GM13976 (cell line): ENCODE measurements at regions not wholly inside any gene's neighbourhood (a gene's known extent, or its start where the extent isn't known, plus 50 kb on each side); places are given as distances from the start of the nearest gene placed in this dataset.

Source experiments
- DNase-seq: peaks from one replicate; pipeline ENCODE4 v3.0.0; 2012; ENCODE audit warnings: low spot score
- in situ Hi-C: fragments of 300-500 bp; cut with MboI; formaldehyde crosslinking; loops from one replicate; pipeline ENCODE4 v1.12.0; 2022; ENCODE audit warnings: low sequenced_read_pairs, mixed read lengths, inconsistent platforms; ENCODE audit not compliant: unreplicated experiment
- TF ChIP-seq, protein P1 (sequence below): IDR thresholded peaks from 2 replicates; pipeline ENCODE4 v1.5.1; 2012; ENCODE audit warnings: borderline replicate concordance, mild to moderate bottlenecking; ENCODE audit not compliant: insufficient read depth; ENCODE audit errors: extremely low read depth, missing control alignments, control extremely low read depth

DNA sequence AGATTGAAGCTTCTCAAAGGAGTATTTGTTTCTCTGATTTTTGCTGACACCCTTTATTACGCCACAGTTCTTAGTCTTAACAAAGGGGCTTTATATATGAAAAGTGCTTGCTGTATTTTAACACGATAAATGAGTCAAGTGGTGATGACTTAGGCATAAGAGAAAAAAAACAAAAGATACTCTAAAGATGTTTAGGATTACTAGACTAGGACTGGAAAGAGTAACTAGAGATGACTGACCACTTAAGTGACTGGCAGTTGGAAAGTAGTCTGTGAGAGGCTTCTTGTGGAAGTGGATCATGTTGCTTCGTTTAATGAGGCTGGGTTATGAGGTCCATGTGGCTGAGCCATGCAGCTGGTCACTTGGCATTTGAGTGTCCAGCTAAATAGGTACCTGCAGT lies 69.4 kb upstream of the ACTBL2 start:
- in situ Hi-C loops, result no loop called here
- DNase-seq, result no peak
- TF ChIP-seq, protein P1, sequence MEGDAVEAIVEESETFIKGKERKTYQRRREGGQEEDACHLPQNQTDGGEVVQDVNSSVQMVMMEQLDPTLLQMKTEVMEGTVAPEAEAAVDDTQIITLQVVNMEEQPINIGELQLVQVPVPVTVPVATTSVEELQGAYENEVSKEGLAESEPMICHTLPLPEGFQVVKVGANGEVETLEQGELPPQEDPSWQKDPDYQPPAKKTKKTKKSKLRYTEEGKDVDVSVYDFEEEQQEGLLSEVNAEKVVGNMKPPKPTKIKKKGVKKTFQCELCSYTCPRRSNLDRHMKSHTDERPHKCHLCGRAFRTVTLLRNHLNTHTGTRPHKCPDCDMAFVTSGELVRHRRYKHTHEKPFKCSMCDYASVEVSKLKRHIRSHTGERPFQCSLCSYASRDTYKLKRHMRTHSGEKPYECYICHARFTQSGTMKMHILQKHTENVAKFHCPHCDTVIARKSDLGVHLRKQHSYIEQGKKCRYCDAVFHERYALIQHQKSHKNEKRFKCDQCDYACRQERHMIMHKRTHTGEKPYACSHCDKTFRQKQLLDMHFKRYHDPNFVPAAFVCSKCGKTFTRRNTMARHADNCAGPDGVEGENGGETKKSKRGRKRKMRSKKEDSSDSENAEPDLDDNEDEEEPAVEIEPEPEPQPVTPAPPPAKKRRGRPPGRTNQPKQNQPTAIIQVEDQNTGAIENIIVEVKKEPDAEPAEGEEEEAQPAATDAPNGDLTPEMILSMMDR, result no peak

DNA sequence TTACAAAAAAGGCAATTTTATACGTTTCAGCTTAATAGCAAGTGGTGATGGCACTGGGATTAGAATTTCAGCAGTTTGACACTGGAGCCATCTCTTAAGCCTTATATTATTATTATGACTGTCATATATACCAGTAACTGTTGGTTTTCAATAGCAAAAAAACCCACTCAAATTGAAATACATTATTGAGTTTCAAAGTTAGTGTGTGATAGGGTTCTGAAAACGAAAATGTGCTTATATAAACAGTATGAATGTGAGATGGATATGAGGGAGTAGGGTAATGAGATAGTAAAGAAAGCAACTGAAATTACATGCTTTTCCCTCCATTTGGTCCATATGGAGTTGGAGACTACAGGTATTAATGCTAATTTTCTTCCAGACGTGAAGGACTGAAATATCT lies 68.6 kb upstream of the ACTBL2 start:
- no peak for DNase-seq
- in situ Hi-C loops, result no loop called here
- TF ChIP-seq, protein P1, result no peak

DNA sequence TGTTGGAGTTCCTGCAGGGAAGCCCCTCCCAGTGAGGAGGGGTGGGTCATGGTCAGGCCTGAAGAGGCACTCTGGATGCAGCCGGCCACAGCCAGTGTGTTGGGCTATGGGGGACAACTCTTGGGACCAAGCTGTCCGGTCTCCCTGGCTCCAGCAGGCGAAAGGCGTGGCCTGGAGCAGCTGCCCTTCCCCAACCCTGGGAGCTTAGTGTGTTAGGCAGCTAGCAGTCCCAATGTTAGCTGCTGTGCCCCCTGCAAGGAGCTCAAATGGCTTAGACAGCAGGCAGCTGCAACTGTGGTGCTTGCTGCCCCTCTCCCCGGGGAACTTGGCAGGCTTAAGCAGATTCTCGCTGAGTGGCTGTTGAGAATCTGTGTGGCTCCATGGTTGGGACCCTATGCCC lies 67.5 kb upstream of the ACTBL2 start:
- in situ Hi-C loops, result no loop called here
- no peak for DNase-seq
- TF ChIP-seq, protein P1, result no peak

DNA sequence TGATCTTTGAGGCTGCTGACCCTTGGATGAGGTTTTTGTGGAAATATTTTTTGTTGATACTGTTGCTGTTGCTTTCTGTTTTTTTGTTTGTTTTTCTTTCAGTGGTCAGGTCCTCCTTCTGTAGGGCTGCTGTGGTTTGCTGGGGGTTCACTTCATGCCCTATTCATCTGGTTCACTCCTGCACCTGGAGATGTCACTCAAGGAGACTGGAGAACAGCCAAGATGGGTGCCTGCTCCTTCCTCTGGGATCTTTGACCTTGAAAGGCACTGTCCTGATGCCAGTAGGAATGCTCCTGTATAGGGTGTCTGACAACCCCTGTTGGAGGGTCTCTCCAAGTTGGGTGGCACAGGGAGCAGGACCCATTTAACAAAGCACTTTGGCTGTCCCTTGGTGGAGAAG lies 67.0 kb upstream of the ACTBL2 start:
- in situ Hi-C loops, result no loop called here
- TF ChIP-seq, protein P1, result no peak

DNA sequence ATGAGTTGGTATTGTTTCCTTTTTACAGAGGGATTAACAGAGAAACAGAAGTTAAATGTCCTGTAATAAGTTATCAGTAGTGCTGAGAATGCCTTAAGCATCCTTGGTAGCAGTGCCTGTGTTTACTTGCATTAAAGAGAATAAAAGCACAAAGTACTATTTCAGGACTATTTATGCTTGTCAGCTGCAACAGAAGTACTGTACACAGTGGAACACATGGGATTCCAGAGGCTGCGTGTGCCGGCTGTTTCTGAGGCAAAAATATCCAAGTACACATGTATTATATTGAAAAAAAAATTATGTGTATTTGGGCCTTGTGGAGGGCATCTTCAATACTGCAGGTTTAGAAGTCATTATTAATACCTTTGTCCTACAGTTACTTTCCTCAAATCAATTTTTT lies 58.2 kb upstream of the ACTBL2 start:
- in situ Hi-C loops, result no loop called here
- DNase-seq, result no peak
- TF ChIP-seq, protein P1, result no peak

More for the DNA sequence above, 67.0 kb upstream of the ACTBL2 start:
- DNase-seq, result no peak

DNA sequence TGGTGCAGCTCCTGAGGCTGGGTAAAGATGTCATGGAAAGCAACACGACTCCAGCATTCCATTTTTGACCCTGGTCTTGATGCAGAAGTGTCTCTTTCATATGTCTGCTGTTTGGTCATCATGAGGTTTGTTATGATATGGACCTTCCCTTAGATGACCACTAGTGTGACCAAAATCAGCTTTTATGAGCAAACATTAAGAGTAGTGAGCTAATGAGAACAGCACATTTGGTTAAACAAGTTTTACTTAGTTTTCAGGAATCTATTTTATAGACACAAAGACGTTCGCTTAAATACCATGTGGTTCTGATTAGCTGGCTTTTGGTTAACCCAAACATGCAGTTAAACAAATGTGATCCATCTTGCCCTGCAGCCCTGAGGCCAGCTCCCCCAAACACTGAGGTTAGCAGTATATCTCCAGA lies 56.7 kb upstream of the ACTBL2 start:
- in situ Hi-C loops, result no loop called here
- DNase-seq, result no peak
- TF ChIP-seq, protein P1, result no peak
